Ovary (tissue), 3 donors: ENCODE measurements at regions not wholly inside any gene's neighbourhood (a gene's known extent, or its start where the extent isn't known, plus 50 kb on each side); places are given as distances from the start of the nearest gene placed in this dataset.

Experiments used
- EP300 ChIP-seq: sonication (generic); formaldehyde crosslinking; IDR thresholded peaks from one replicate; pipeline ENCODE4 v1.6.1; 2017; ENCODE audit warnings: antibody characterized with exemption
- POLR2A ChIP-seq: fragments of 450-650 bp; IDR thresholded peaks from one replicate; pipeline ENCODE4 v1.6.1; 2017; ENCODE audit warnings: antibody characterized with exemption, mild to moderate bottlenecking, moderate library complexity
- TF ChIP-seq, protein P1 (sequence below), 3 donors: fragments of 450-650 bp in 2 of 3; fragments of 200-600 bp in 1 of 3; IDR thresholded peaks; one replicate each; pipeline versions ENCODE4 v1.5.1 to v1.8.0; 2016 to 2022; ENCODE audit warnings: antibody characterized with exemption in 3 of 3, mild to moderate bottlenecking in 1 of 3
- donor health status: DM: no; HTN: no; CAD: no.

GRCh38 chr3:464255-464654 lies 267.7 kb downstream of the CHL1 start:
- TF ChIP-seq, protein P1, sequence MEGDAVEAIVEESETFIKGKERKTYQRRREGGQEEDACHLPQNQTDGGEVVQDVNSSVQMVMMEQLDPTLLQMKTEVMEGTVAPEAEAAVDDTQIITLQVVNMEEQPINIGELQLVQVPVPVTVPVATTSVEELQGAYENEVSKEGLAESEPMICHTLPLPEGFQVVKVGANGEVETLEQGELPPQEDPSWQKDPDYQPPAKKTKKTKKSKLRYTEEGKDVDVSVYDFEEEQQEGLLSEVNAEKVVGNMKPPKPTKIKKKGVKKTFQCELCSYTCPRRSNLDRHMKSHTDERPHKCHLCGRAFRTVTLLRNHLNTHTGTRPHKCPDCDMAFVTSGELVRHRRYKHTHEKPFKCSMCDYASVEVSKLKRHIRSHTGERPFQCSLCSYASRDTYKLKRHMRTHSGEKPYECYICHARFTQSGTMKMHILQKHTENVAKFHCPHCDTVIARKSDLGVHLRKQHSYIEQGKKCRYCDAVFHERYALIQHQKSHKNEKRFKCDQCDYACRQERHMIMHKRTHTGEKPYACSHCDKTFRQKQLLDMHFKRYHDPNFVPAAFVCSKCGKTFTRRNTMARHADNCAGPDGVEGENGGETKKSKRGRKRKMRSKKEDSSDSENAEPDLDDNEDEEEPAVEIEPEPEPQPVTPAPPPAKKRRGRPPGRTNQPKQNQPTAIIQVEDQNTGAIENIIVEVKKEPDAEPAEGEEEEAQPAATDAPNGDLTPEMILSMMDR (IDR thresholded peaks at IDR 0.05) = no peak
- TF ChIP-seq POLR2A = no peak
- TF ChIP-seq EP300 = no peak
